Inferior parietal cortex (tissue), 1 donor: ENCODE measurements at regions not wholly inside any gene's neighbourhood (a gene's known extent, or its start where the extent isn't known, plus 50 kb on each side); places are given as distances from the start of the nearest gene placed in this dataset.
"Not testable (repeated sequence)": the region's sequence is repeated elsewhere in the genome, so short reads cannot be mapped to it uniquely, and the experiment has no call there.

Source experiments
- DNase-seq: peaks from one replicate; pipeline ENCODE4 v3.0.0-alpha.2; 2016; ENCODE audit errors: extremely low spot score

GRCh38 chr16:13798211-13798610 is 121.7 kb upstream of the ERCC4 start:
- DNase-seq = no peak

- no peak for DNase-seq
Observed at GRCh38 chr16:13803974-13804373, 116.0 kb upstream of the ERCC4 start.

- DNase-seq = no peak
Observed at GRCh38 chr16:13805951-13806350, 114.0 kb upstream of the ERCC4 start.

GRCh38 chr16:13806671-13807070 is 113.3 kb upstream of the ERCC4 start:
- DNase-seq = no peak

GRCh38 chr16:13808102-13808501 is 111.9 kb upstream of the ERCC4 start:
- DNase-seq = no peak

- DNase-seq = no peak
Observed at GRCh38 chr16:13809765-13810164, 110.2 kb upstream of the ERCC4 start.

- no peak for DNase-seq
Observed at GRCh38 chr16:13811834-13812233, 108.1 kb upstream of the ERCC4 start.

GRCh38 chr16:13816701-13817100 is 103.3 kb upstream of the ERCC4 start:
- no peak for DNase-seq

GRCh38 chr16:13823501-13823900 is 96.5 kb upstream of the ERCC4 start:
- no peak for DNase-seq

- no peak for DNase-seq
Observed at GRCh38 chr16:13829697-13830299, 90.2 kb upstream of the ERCC4 start.

GRCh38 chr16:13833515-13833914 is 86.4 kb upstream of the ERCC4 start:
- DNase-seq = no peak

GRCh38 chr16:13835387-13835786 is 84.6 kb upstream of the ERCC4 start:
- DNase-seq = no peak

- DNase-seq = no peak
Observed at GRCh38 chr16:13835935-13836730, 83.8 kb upstream of the ERCC4 start.

GRCh38 chr16:13838401-13839190 is 81.4 kb upstream of the ERCC4 start:
- no peak for DNase-seq

- DNase-seq = no peak
Observed at GRCh38 chr16:13839577-13839976, 80.4 kb upstream of the ERCC4 start.

GRCh38 chr16:13845232-13845631 is 74.7 kb upstream of the ERCC4 start:
- DNase-seq = no peak

GRCh38 chr16:13848795-13849194 is 71.2 kb upstream of the ERCC4 start:
- DNase-seq = no peak

GRCh38 chr16:13850173-13850572 is 69.8 kb upstream of the ERCC4 start:
- DNase-seq = not testable (repeated sequence)

- DNase-seq = no peak
Observed at GRCh38 chr16:13852827-13853226, 67.1 kb upstream of the ERCC4 start.

GRCh38 chr16:13856398-13856797 is 63.6 kb upstream of the ERCC4 start:
- no peak for DNase-seq

GRCh38 chr16:13856811-13857511 is 63.0 kb upstream of the ERCC4 start:
- DNase-seq = no peak
